ENCODE measurements at regions not wholly inside any gene's neighbourhood (a gene's known extent, or its start where the extent isn't known, plus 50 kb on each side); places are given as distances from the start of the nearest gene placed in this dataset.
A peak's percentile ranks its signal among the peaks of the same experiment; 100 is the strongest.

GRCh38 chr1:186620566-186621350 is 59.5 kb downstream of the PTGS2 start:
- no peak for DNase-seq

- DNase-seq: no peak
Observed at GRCh38 chr1:186618401-186619170, 61.6 kb downstream of the PTGS2 start.

GRCh38 chr1:186617926-186618325 is 62.3 kb downstream of the PTGS2 start:
- no peak for DNase-seq

- no peak for DNase-seq
Observed at GRCh38 chr1:186616511-186616910, 63.7 kb downstream of the PTGS2 start.

GRCh38 chr1:186615332-186615731 is 64.9 kb downstream of the PTGS2 start:
- DNase-seq: no peak

GRCh38 chr1:186611156-186611555 is 69.1 kb downstream of the PTGS2 start:
- no peak for DNase-seq

- DNase-seq: no peak
Observed at GRCh38 chr1:186609183-186609582, 71.0 kb downstream of the PTGS2 start.

GRCh38 chr1:186605762-186606350 is 74.4 kb downstream of the PTGS2 start:
- DNase-seq: peak; percentile 73

GRCh38 chr1:186595969-186596368 is 84.3 kb downstream of the PTGS2 start:
- no peak for DNase-seq

GRCh38 chr1:186578325-186579016 is 101.8 kb downstream of the PTGS2 start:
- no peak for DNase-seq

GRCh38 chr1:186577633-186578032 is 102.6 kb downstream of the PTGS2 start:
- no peak for DNase-seq

GRCh38 chr1:186577216-186577615 is 103.0 kb downstream of the PTGS2 start:
- no peak for DNase-seq

GRCh38 chr1:186575348-186575747 is 104.9 kb downstream of the PTGS2 start:
- no peak for DNase-seq

- no peak for DNase-seq
Observed at GRCh38 chr1:186574926-186575325, 105.3 kb downstream of the PTGS2 start.

- DNase-seq: no peak
Observed at GRCh38 chr1:186572509-186572908, 107.7 kb downstream of the PTGS2 start.

GRCh38 chr1:186571771-186572170 is 108.5 kb downstream of the PTGS2 start:
- DNase-seq: no peak

- no peak for DNase-seq
Observed at GRCh38 chr1:186569856-186570255, 108.9 kb upstream of the PDC start.

- no peak for DNase-seq
Observed at GRCh38 chr1:186568221-186568620, 107.3 kb upstream of the PDC start.

GRCh38 chr1:186566140-186566855 is 105.4 kb upstream of the PDC start:
- DNase-seq: no peak

- no peak for DNase-seq
Observed at GRCh38 chr1:186564582-186564981, 103.7 kb upstream of the PDC start.

- no peak for DNase-seq
Observed at GRCh38 chr1:186559601-186560116, 98.7 kb upstream of the PDC start.

GRCh38 chr1:186557147-186557777 is 96.3 kb upstream of the PDC start:
- DNase-seq: no peak
